ENCODE measurements at regions not wholly inside any gene's neighbourhood (a gene's known extent, or its start where the extent isn't known, plus 50 kb on each side); places are given as distances from the start of the nearest gene placed in this dataset.

DNA sequence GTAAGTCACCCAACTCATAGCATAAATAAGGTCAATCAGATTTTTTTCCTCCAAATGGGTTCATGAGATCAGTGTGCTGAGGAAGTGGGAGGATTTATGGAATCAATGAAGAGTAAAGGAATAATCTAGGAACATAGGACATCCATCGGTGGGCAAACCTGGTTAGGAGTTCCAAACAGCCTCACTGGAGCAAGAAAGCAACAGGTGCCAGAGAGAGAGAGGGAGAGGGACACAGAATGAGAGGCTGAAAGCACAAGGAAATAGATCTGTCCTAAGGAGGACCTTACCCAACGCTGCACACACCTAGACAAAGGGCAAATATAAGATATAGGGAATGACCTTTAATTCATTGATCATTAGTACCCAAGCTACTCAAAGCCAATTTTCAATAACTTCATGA is 119.5 kb upstream of the ANKRD1 start:
- TF ChIP-seq, protein P1, sequence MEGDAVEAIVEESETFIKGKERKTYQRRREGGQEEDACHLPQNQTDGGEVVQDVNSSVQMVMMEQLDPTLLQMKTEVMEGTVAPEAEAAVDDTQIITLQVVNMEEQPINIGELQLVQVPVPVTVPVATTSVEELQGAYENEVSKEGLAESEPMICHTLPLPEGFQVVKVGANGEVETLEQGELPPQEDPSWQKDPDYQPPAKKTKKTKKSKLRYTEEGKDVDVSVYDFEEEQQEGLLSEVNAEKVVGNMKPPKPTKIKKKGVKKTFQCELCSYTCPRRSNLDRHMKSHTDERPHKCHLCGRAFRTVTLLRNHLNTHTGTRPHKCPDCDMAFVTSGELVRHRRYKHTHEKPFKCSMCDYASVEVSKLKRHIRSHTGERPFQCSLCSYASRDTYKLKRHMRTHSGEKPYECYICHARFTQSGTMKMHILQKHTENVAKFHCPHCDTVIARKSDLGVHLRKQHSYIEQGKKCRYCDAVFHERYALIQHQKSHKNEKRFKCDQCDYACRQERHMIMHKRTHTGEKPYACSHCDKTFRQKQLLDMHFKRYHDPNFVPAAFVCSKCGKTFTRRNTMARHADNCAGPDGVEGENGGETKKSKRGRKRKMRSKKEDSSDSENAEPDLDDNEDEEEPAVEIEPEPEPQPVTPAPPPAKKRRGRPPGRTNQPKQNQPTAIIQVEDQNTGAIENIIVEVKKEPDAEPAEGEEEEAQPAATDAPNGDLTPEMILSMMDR (IDR thresholded peaks at IDR 0.05) = no peak
- TF ChIP-seq EP300 (IDR thresholded peaks at IDR 0.05) = no peak
- no peak for TF ChIP-seq POLR2A (IDR thresholded peaks at IDR 0.05)

Measured in ovary (tissue), 3 donors.